WTC11 (cell line): ENCODE measurements at regions not wholly inside any gene's neighbourhood (a gene's known extent, or its start where the extent isn't known, plus 50 kb on each side); places are given as distances from the start of the nearest gene placed in this dataset.
A peak's percentile ranks its signal among the peaks of the same experiment; 100 is the strongest.

Experiments used
- ATAC-seq: fragments of 200-7000 bp; cut with Tn5 transposase; 2 replicates; pipeline ENCODE4 v1.10.0; 2021; ENCODE audit warnings: mild to moderate bottlenecking, moderate library complexity
- CTCF ChIA-PET: fragments of 300-600 bp; sonication (Branson Sonifier 250); formaldehyde crosslinking; loops from one replicate; lab custom pipeline; 2021; ENCODE audit warnings: antibody characterized with exemption; lab: Charles Lee
- POLR2A ChIA-PET: fragments of 350-600 bp; sonication (Branson Sonifier 250); formaldehyde crosslinking; loops from one replicate; lab custom pipeline; 2021; ENCODE audit warnings: antibody characterized with exemption; lab: Charles Lee
- DNase-seq: peaks from one replicate; pipeline ENCODE4 v3.0.0; 2021; ENCODE audit warnings: low spot score
- H3K27ac Mint-ChIP-seq: 2 replicates; pipeline ENCODE4 v1.8.0; 2021; ENCODE audit warnings: mixed read lengths
- H3K27me3 Mint-ChIP-seq: 2 replicates; pipeline ENCODE4 v1.8.0; 2021; ENCODE audit warnings: low read depth, mild to moderate bottlenecking, moderate library complexity, mixed read lengths
- H3K36me3 Mint-ChIP-seq: 2 replicates; pipeline ENCODE4 v1.8.0; 2021; ENCODE audit warnings: mixed read lengths
- H3K4me1 Mint-ChIP-seq: 2 replicates; pipeline ENCODE4 v1.8.0; 2022; ENCODE audit warnings: mixed read lengths
- H3K4me3 Mint-ChIP-seq: 2 replicates; pipeline ENCODE4 v1.8.0; 2021; ENCODE audit warnings: mild to moderate bottlenecking, moderate library complexity, mixed read lengths
- H3K9me3 Mint-ChIP-seq: 2 replicates; pipeline ENCODE4 v1.8.0; 2021; ENCODE audit warnings: mixed read lengths
- ATF2 ChIP-seq: sonication (generic); formaldehyde crosslinking; IDR thresholded peaks from 2 replicates; pipeline ENCODE4 v1.8.1; 2022; ENCODE audit warnings: low read depth, missing genetic modification reagents, borderline replicate concordance
- CBFB ChIP-seq: sonication (generic); formaldehyde crosslinking; IDR thresholded peaks from 2 replicates; pipeline ENCODE4 v1.8.1; 2022; ENCODE audit warnings: mild to moderate bottlenecking, low read depth, missing genetic modification reagents
- CTCF ChIP-seq: fragments of 200-600 bp; IDR thresholded peaks from 2 replicates; pipeline ENCODE4 v1.8.0; 2022; ENCODE audit warnings: antibody characterized with exemption
- FOXJ3 ChIP-seq: sonication (generic); formaldehyde crosslinking; IDR thresholded peaks from 2 replicates; pipeline ENCODE4 v1.9.0; 2021; ENCODE audit warnings: missing genetic modification reagents, mild to moderate bottlenecking, borderline replicate concordance
- FOXP1 ChIP-seq: sonication (generic); formaldehyde crosslinking; IDR thresholded peaks from 2 replicates; pipeline ENCODE4 v1.8.0; 2022; ENCODE audit warnings: missing genetic modification reagents, mild to moderate bottlenecking, moderate library complexity, borderline replicate concordance
- GTF2I ChIP-seq: fragments of 250-450 bp; sonication (Bioruptor Pico); conservative IDR thresholded peaks from 2 replicates; pipeline ENCODE4 v1.4.0; 2021; ENCODE audit warnings: mild to moderate bottlenecking
- MAX ChIP-seq: sonication (generic); formaldehyde crosslinking; IDR thresholded peaks from 2 replicates; pipeline ENCODE4 v1.8.0; 2022; ENCODE audit warnings: mild to moderate bottlenecking, missing genetic modification reagents
- MLX ChIP-seq: sonication (generic); formaldehyde crosslinking; IDR thresholded peaks from 2 replicates; pipeline ENCODE4 v1.8.1; 2023; ENCODE audit warnings: mild to moderate bottlenecking, missing genetic modification reagents, moderate library complexity
- MXD4 ChIP-seq: fragments of 250-450 bp; sonication (Bioruptor Pico); IDR thresholded peaks from 2 replicates; pipeline ENCODE4 v1.8.0; 2021; ENCODE audit warnings: mild to moderate bottlenecking, moderate library complexity, borderline replicate concordance
- NFE2L1 ChIP-seq: sonication (generic); formaldehyde crosslinking; IDR thresholded peaks from 2 replicates; pipeline ENCODE4 v1.8.1; 2023; ENCODE audit warnings: missing genetic modification reagents
- PRDM15 ChIP-seq: sonication (generic); formaldehyde crosslinking; IDR thresholded peaks from 2 replicates; pipeline ENCODE4 v1.8.0; 2022; ENCODE audit warnings: missing genetic modification reagents
- SOX15 ChIP-seq: fragments of 250-450 bp; sonication (Bioruptor Pico); IDR thresholded peaks from 2 replicates; pipeline ENCODE4 v1.9.0; 2021; ENCODE audit warnings: mild to moderate bottlenecking
- USF1 ChIP-seq: sonication (generic); formaldehyde crosslinking; IDR thresholded peaks from 2 replicates; pipeline ENCODE4 v1.8.0; 2022; ENCODE audit warnings: mild to moderate bottlenecking, missing genetic modification reagents
- ZNF121 ChIP-seq: sonication (generic); formaldehyde crosslinking; IDR thresholded peaks from 2 replicates; pipeline ENCODE4 v1.8.0; 2023; ENCODE audit warnings: missing genetic modification reagents
- ZNF232 ChIP-seq: sonication (generic); formaldehyde crosslinking; IDR thresholded peaks from 2 replicates; pipeline ENCODE4 v1.8.0; 2022; ENCODE audit warnings: mild to moderate bottlenecking, missing genetic modification reagents
- ZNF396 ChIP-seq: fragments of 250-450 bp; sonication (Bioruptor Pico); IDR thresholded peaks from 2 replicates; pipeline ENCODE4 v1.8.0; 2021; ENCODE audit warnings: mild to moderate bottlenecking, moderate library complexity, borderline replicate concordance
- ZNF512 ChIP-seq: sonication (generic); formaldehyde crosslinking; IDR thresholded peaks from 2 replicates; pipeline ENCODE4 v1.8.1; 2022; ENCODE audit warnings: missing genetic modification reagents, borderline replicate concordance
- ZNF532 ChIP-seq: fragments of 250-450 bp; sonication (Bioruptor Pico); IDR thresholded peaks from 2 replicates; pipeline ENCODE4 v1.9.0; 2021; ENCODE audit warnings: mild to moderate bottlenecking, borderline replicate concordance

- Mint-ChIP-seq H3K36me3 (no peaks in the 10 kb centered on the region), H3K9me3 (peaks cover 8% of the 10 kb centered on the region; the same call in 1 of the 2 replicates), H3K4me1 (peaks cover 23% of the 10 kb centered on the region), H3K4me3 (no peak overlapping the region), H3K27ac (no peak overlapping the region), H3K27me3 (no peaks in the 10 kb centered on the region)
- TF ChIP-seq SOX15 (CRISPR knock-in tag) (no peak), FOXJ3 (CRISPR knock-in tag) (no peak), MAX (CRISPR knock-in tag) (no peak), USF1 (CRISPR knock-in tag) (no peak), ZNF121 (CRISPR knock-in tag) (peak; percentile 93), ZNF232 (no peak), ZNF396 (CRISPR knock-in tag) (no peak), CBFB (CRISPR knock-in tag) (no peak), ZNF512 (no peak), ATF2 (no peak), MLX (CRISPR knock-in tag) (no peak), PRDM15 (no peak), CTCF (peak; percentile 72)
- CTCF ChIA-PET = interaction anchor here (0.9 to 1.7 kb wide), 7 partner anchors 9 to 118 kb away, joined by 3 to 9 read pairs (median 5); no protein-coding TSS in a partner anchor
- POLR2A ChIA-PET = no interaction called here
- DNase-seq (peak; percentile 84), ATAC-seq (peak; percentile 84)
These were observed 114.9 kb upstream of the NFIB start for GRCh38 chr9:14428781-14429230.

- ChIA-PET POLR2A (no interaction called here), CTCF (interaction anchor here (0.6 to 1.6 kb wide), 5 partner anchors 10 to 126 kb away, joined by 3 to 5 read pairs (median 4); no protein-coding TSS in a partner anchor)
- H3K4me1 Mint-ChIP-seq = peaks cover 34% of the 10 kb centered on the region
- H3K36me3 Mint-ChIP-seq = no peaks in the 10 kb centered on the region
- no peak for ATAC-seq
- no peaks in the 10 kb centered on the region for H3K27me3 Mint-ChIP-seq
- DNase-seq = no peak
- H3K9me3 Mint-ChIP-seq = peaks cover 8% of the 10 kb centered on the region; the same call in 1 of the 2 replicates
- H3K27ac Mint-ChIP-seq = no peak overlapping the region
- no peak for TF ChIP-seq ZNF532 (CRISPR knock-in tag)
- TF ChIP-seq FOXP1 = no peak
- no peak for TF ChIP-seq NFE2L1 (CRISPR knock-in tag)
- TF ChIP-seq USF1 (CRISPR knock-in tag) = no peak
- TF ChIP-seq GTF2I = no peak
- no peak for TF ChIP-seq MXD4 (CRISPR knock-in tag)
- no peak overlapping the region for H3K4me3 Mint-ChIP-seq
These were observed 113.5 kb upstream of the NFIB start for GRCh38 chr9:14427419-14427818.
